ENCODE measurements at regions not wholly inside any gene's neighbourhood (a gene's known extent, or its start where the extent isn't known, plus 50 kb on each side); places are given as distances from the start of the nearest gene placed in this dataset.

DNA sequence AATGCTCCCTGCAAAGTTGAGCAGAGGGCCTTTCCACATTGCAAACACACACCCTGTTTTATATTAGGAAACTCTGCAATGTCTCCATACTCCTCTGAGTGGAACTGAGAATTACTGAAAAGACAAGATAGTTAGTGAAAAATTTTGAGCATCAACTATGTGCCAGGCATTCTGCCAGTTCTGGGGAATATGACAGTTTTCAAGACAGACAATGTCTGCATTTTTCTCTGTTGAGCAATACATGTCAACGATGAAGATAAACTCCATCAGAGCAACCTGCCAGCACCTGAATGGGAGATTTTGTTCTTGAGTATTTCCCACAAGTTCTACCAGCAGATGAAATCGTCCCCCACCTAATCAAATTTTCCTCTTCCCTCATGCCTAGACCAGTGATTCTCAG is 203.4 kb upstream of the BMPER start:
- DNase-seq = no peak

DNA sequence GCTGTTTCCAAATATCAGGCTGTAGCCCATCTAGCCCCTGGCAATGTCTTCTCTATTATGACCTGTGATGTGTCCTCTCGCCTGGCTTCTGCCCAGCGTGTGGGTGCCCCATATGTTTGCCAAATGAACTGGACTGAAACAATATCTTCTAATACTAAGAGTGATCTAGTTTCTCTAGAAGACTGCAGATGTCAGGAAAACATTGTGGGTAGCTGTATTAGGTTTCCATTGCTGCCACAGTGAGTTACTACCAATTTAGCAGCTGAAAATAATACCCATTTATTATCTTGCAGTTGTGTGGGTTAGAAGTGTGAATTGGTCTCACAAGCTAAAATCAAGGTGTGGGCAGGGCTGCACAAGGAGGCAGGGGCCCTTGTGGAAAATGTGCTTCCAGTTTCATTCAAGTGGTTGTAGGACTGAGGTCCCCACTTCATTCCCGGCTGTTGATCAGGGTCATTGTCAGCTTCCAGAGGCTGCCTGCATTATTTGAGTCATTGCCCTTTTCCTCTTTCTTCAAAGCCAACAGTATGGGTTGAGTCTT is 202.8 kb upstream of the BMPER start:
- DNase-seq = no peak

DNA sequence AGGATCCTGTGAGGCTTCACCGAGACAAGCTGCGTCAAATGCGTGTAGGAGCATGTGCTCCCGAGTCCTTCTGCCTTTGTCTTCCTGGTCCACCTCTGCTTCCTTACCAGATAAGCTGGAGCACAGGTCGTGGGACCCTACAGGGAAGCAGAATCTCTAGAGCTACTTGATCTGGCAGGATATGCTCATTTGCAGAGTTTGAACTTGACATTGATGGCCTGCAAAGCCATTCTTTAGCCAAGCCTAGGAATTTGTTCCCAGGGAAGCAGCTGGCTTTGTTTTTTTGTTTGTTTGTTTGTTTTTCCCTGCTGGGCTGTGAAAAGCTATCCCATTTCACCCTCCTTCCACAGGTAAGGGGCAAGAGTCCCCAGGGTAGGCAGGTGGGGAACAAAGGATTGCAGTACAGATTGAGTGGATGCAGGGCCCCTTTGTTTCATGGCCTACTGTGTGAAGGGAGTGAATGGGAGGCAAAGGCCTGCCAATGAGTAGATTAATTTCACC is 200.0 kb upstream of the BMPER start:
- DNase-seq = no peak

DNA sequence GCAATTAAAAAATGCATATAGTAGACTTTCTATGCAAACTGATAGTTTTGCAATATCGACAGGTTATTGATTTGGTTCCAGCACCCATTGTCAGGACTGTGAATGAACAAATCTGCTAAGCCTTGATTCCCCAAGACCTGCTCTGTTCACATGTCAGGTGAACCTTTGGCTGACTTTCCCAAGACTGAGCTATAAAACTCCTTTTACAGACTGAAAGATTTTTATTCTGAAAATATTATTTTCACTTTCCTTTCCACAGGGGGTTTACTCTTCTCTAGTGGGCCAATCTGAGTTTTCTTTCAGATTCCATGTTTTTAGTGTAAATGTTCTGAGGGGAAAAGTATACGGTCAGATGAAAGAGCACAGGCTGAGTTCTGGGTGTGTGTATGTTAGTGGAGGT is 199.2 kb upstream of the BMPER start:
- DNase-seq = no peak

DNA sequence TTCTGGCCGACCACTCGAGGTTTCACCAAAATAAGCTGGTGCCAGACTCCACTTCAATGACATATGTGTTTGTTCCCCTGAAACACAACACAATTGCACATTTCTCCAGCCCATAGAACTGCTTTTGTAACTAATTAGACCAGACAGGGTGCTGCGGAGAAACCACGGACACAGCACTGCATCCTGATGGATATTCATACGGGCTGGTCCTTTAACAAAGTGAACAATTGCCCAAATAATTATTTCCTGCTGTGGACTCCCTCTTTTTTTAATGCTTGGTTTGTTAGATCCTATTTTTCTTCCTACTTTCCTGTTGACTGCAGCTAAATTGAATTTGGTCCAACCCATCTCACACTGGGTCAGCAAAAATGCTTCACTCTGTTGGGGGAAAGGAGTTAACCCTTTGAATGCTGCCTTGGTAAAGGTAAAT is 198.6 kb upstream of the BMPER start:
- no peak for DNase-seq

DNA sequence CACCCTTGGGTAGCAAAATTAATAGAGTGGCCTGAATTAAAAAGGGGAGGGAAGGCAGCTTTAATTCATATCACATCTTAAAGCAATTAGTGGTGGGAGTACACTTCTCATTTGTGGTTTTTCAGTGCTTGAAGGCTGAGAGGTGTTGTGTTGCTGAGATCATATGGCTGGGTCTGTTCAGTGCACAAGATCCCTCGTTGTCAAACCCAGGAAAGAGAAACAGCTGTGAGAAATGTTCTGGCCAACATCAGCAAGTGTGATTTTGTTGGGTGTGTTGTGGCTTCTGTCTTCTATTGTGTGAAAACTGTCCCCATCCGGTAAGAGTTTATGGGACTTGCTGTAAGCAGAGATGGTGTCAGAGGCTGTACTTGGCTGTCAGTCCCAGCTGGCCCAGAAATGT is 197.9 kb upstream of the BMPER start:
- DNase-seq = no peak

DNA sequence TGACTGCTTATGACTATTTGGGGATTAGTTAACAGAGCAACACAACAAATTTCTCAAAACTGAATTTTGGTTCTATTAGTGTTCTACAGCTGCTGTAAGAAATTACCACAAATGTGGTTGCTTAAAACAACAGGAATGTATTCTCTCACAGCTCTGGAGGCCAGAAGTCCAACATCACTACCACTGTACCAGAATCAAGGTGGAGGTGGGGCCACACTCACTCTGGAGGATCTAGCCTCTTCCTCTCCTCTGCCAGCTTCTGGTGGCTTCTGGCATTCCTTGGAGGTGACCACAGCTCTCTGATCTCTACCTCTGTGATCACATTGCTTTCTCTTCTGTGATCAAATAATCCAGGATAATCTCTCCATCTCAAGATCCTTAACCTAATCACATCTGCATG is 194.7 kb upstream of the BMPER start:
- no peak for DNase-seq

DNA sequence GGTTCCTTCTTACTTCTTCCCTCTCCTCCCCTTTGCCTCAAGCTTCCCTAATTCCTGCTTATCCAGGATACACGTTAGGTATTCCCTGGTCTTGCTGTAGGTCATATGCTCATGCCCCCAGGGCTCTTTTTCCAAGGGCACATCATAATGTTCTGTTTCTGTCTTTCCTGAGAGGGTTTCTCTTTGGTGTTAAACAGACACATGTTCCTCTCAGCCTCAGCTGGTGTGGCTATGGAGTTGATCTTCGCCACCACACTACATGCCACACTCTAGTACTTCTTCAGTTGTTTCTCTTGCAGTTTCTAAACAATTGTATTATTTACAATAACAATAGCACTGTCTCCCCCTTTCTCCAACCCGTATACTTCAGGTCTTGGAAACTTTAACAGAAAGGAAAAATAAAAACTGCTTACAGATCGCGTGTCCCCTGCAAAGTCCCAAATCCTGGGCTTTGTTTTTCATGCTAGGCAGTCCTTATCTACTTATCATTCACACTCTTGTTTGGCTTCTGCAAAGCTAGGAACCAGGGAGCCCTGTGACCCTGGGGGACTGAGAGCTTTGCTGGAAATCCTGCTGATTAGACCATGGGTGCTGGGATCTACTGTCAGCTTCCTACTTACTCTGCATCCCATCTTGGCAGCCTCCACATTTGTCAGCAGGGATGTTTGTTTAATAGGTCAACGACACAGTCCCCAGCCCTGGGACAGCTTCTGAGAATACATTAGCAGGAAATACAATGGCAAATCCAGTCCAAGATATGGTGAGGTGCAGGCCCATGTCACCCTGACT is 193.9 kb upstream of the BMPER start:
- no peak for DNase-seq

DNA sequence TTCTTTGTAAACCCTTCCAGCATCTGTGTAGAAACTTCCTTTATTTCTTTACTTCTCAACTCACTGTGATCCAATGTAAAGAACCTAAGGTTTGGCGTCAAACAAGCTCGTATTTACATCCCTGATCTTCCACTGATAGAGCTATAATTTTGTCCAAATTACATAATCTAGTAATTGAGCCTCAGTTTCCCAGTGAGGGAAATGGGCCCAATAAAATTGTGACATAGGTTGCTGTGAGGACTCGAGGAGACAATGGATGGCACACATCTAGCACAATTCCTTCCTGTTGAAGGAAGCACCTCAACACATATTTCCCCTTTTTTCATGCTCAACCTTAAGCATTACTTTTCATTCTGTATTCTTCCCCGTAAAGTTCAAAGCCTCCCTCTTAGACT is 193.3 kb upstream of the BMPER start:
- no peak for DNase-seq

DNA sequence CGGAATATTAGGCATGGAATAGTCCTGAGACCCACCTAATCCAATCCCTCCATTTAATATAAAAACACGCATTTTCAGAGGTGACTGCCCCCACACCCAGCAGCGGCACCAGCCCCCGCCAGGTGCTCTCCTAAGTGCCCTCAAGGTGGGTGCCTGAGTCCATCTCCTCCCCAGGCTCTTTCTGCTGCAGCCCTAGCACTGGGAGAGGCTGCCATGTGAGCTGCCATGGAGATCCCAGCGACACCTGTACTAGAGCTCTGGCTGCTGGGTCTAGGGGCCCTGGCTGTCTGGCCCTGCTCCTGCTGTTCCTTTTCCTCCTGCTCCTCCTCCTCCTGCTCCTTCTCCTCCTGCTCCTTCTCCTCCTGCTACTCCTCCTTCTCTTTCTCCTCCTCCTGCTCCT is 191.1 kb upstream of the BMPER start:
- no peak for DNase-seq

DNA sequence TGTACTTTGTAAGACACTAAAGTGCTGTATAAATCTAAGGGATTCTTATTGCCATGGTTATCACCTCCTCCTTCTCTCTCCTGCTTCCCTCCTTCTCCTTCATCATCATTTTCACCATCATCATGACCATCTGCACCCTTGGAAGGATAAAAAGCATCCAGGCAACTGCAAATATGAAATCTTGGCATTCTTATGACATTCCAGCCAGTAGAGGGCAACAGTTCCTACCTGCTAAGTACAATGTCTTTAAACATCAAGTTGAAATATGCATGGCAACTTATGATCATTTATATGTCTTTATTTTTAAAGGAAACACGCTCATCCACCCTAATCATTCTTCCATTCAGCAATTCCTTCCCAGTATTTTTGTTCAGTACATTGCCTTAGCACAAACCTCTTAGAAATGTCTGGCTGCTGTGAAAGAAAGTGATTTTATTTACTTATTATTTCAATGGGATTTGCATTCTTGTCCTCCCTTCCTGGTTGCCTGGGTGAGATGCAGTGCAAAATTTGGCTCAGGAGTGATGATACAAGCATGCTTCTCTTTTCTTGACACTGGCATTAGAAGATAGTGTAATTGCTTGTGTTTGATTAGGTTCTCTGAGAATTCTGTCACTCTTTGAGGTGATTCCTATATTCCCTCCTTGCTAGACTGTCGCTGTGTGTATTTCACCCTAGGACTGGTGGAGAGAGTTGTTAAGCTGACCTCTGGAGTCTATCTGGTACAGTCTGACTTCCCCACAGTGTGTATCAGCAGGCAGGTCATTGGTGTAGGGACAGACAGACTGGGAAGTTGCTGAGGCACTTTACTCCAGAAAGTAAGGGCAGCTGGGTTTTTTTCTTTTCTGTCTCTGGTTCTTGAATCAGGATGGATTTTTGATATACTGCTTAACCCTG is 188.5 kb upstream of the BMPER start:
- no peak for DNase-seq

DNA sequence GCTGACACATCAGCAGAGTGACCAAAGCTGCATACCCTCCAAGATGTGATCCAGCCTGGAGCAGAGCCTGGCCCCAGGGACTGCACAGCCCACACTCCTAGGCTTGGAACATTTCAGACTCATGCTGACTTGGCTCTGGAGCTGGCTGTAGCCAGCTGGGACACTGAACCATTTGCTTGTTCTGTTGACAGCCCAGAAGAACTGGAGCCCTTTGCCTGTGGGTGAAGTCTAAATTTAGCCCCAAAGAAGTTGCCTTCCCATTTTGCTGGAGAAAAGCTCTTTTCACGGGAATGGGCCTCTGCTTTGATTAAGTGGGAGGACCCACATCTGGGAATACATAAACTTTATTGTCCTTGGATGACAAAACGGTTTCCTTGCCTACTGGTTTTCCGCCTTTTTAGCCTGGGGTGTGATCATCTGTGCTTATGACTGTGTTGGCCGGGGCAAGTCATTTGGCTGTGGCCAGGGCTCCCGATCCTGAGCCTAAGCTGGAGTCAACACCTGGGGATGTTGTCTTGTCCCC is 186.2 kb upstream of the BMPER start:
- DNase-seq = no peak

DNA sequence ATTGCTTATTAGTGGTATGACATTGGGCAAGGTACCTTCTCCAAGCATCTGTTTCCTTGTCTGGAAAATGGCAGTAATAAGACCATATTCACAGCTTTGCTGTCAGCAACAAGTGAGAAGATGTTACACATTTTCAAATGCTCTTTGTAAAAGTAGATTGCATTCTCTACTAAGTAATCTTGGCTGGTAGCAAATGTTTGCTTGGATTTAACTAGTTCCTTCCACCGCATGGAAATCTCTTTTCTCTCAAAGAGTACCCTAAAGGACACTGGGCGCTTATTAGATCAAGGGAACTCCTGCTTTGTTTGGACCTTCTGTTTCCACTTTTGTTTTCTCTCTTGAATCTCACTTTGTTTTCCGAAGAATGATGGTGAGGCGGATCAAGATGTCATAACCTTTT is 185.2 kb upstream of the BMPER start:
- no peak for DNase-seq

DNA sequence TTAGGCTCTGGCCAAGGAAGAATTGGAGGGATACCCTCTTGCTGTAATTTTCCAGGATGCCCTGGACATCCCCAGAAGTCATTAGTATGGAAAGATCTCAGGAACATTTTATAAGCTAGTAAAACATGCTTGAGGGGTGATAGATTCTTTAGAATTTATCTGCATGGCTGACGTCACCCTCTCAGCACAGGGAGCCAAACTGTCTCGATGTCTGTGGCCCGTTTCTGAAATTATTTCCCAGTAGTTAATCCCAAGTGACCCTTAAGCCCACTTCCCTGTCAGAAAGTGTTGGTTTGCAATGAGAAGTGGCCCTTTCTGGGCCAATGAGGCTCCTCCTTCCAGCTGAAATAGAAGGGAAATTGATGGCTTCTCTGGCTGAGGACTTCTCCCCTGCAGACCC is 184.5 kb upstream of the BMPER start:
- DNase-seq = no peak

DNA sequence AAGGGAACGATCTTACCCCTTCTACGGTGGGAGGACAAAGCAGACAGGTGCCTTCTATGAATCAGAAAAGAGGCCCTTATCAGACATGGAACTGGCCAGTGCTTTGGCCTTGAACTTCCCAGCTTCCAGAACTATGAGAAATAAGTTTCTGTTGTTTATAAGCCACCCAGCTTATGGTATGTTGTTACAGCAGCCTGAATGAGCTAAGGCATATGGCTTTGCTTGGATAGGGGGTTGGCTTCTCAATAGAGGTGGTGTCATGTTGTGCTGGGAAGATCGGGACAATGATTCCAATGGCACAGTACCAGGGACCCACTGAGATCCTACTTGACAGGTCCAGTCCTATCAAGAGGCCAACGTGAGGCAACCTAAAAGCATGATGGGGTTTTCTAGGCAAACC is 183.4 kb upstream of the BMPER start:
- DNase-seq = no peak

DNA sequence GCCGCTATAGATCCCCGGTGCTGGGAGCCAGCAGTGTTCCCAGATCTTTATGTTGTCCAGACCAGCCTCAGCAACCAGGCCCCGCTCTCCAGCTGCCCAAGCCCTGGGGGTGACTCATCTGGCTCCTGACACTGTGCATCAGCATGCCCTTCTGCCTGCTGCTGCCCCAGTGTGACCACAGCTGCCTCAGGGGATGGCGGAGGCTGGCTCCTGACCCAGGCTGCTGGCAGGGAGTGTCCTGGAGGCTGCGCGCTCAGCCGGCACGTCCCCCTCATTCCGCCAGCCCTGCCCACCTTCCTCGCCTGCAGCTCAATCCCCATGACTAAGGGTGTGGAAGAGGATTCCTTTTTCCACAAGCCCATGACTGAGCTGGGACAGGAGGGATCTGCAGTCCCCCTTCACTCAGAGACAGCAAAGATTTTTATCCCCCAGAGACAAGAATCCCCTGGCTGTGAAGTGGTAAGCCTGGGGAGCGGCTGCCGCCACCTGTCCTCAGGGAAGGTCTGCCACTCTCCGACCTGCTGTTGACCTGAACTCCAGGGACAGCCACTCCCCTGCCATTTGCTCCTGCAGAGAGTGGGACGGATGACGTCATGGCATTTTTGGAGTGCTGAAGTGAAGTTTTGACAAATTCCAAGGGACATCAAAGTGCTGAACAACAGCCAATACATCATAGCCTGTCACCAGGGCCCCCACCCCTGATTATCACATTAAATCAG is 182.8 kb upstream of the BMPER start:
- DNase-seq = no peak

DNA sequence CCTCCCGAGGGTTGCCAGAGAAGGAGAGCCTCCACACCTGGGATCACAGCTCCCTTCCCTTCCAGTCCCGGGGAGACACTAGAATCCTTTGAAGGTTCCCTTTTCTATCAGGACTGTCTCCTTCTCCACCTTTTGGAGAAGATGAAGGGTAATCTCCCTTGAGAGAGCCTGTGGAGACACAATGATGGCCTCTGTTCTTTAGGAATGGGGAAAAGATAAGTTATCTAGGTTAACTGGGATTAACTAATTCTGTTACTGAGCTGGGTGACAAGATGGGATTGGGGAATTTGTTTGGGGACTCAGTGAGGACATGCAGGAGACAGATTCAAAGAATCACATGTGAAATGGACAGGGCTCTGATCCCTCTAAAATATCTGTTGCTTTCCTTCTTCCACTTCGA is 181.1 kb upstream of the BMPER start:
- DNase-seq = no peak

DNA sequence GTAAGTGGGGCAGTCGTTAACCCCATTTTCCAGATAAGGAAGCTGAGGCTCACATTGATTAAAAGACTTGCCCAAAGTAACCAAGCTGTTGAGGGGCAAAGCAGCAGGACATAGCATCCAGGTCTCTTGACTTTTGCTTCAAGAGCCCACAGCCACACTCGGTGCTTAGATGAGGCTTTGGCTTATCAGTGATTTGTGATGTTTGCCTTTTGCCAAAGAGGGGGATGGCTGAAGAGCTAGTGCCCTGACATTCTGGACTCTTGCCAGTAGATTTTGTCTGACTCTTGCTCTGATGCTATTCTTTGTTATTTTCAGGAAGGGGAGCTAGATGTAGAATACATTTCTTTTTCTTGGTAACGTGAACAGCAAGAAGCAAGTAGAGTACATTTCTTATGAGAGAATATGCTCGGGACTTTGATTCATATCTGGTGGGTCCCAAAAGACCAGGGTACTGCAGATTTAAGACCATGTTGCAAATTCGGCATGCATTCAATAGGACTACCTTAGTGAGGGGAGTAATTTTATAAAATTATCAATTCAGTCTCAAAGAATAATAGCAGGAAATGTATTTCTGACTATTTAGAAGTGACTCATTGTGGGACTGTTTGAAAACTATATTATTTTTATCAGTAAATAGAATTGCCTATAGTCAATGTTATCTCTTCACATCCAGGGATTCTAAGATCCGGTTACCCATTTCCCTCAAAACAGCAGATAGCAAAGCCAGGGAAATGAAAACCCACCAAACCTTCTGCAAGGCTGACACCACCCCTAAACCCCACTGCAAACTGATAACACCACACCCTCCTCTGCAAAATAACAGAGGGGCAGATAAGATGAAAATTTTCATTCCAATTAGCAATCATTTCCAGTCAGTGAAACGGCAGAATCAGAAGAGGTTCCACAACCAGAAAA is 180.0 kb upstream of the BMPER start:
- no peak for DNase-seq

DNA sequence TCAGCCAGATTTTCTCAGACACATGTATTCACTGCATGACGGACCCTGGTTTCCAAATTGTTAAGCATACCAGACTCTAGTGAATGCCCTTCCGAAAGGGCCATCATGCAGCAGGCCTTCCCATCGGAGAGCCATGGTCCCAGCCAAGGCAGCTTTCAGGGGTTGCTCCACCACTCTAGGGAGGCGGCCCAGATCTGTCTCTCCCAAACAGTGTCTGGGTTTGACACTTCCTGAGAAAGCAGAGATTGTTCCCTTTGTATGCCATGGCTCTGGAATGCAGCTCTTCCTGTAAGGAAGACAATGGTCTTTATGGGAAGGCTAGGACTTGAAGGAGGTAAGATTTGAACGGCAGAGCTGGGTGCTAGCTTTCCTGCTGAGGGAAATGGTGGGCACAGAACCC is 178.8 kb upstream of the BMPER start:
- DNase-seq = no peak

DNA sequence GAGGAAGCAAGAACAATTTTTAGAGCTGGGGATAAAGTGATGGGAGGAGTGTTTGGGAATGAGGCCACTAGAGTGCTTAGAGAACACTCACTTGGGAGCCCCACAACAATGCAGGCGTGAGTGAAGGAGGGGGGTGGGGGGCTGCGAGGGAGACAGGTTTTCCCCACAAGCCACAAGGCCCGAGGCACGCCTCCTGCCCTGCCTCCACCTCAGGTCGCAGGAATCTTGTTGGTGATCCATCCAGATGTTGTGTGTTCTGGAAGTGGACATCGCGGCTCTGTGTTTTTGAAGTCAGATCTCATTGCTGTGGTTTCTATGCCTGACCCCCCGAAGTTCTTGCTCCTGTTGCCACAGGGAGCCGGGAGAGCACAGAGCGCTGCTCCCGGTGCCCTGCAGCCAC is 178.0 kb upstream of the BMPER start:
- DNase-seq = no peak

DNA sequence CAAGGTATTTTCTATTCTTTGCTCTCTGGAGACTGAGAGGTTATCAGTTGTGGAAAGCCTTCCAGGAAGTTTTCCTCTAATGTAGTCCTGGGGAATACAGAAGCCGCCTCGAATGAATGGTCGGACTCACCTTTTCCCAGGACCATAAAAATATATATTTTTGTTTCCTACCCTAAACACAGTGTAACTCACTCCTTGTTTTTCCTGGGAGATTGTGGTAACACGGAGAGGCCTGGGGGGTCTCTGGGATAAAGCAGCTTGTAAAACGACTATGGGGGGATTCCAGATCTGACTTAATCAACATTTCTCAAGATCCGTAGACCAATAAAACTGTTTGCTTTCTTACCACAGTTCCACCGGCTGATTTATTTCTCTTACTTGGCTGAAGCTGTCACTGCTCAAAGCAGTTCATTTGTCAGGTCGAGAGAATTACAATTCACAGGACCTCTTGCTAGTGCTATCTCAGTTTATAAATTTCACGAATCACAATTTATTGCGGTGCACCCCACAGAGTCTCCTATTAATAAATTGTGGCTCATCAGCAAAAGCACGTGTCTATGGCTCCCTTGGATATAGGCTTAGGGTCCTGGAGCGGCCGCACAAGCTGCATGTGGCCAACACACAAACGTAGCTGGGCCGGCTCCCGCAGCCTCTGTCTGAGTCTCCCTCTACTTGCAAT is 176.3 kb upstream of the BMPER start:
- DNase-seq = no peak
